ENCODE measurements at regions not wholly inside any gene's neighbourhood (a gene's known extent, or its start where the extent isn't known, plus 50 kb on each side); places are given as distances from the start of the nearest gene placed in this dataset.

DNA sequence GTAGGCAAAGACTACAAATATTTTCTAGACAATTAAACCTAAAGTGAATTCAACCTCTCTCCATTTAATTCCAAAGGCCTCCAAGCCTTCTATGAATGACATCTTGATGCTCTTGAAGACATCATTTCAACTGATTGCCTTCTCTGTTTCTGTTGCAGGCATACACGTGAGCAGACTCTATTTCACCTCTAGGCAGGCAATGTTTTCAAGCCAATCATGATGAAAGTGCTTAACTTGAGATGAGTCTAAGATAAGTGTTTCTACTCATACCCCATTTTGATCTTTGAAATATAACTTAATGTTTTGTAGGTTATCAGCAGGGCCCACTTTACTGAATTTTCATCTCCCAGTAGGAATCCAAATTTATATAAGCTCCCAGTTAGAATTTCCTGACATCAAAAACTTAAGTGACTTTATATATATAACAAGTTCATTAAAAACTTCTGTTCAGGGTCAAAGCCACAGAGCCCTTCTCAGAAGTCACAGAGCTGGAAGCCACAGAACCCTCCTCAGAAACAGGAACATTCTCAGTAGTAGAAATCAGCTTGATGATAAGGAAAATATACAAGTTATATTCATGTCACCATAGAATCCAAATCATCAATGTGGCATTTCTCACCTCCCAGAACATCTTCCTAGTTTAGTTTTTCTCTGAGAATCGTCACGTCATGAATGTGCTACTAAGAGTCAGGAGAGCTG, 108.5 kb downstream of the PHLDA1 start:
- TF ChIP-seq, protein P1, sequence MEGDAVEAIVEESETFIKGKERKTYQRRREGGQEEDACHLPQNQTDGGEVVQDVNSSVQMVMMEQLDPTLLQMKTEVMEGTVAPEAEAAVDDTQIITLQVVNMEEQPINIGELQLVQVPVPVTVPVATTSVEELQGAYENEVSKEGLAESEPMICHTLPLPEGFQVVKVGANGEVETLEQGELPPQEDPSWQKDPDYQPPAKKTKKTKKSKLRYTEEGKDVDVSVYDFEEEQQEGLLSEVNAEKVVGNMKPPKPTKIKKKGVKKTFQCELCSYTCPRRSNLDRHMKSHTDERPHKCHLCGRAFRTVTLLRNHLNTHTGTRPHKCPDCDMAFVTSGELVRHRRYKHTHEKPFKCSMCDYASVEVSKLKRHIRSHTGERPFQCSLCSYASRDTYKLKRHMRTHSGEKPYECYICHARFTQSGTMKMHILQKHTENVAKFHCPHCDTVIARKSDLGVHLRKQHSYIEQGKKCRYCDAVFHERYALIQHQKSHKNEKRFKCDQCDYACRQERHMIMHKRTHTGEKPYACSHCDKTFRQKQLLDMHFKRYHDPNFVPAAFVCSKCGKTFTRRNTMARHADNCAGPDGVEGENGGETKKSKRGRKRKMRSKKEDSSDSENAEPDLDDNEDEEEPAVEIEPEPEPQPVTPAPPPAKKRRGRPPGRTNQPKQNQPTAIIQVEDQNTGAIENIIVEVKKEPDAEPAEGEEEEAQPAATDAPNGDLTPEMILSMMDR (IDR thresholded peaks at IDR 0.05; ENCODE audit: low read depth, low read length, missing input control): no peak
- TF ChIP-seq RAD21 (IDR thresholded peaks at IDR 0.05) (no peak), GABPA (IDR thresholded peaks at IDR 0.05 in 1 of 2, conservative IDR thresholded peaks at IDR 0.05 in 1 of 2) (no peak), FOXA2 (IDR thresholded peaks at IDR 0.05) (no peak), SP1 (IDR thresholded peaks at IDR 0.05) (no peak)
- TF ChIP-seq, protein P2, sequence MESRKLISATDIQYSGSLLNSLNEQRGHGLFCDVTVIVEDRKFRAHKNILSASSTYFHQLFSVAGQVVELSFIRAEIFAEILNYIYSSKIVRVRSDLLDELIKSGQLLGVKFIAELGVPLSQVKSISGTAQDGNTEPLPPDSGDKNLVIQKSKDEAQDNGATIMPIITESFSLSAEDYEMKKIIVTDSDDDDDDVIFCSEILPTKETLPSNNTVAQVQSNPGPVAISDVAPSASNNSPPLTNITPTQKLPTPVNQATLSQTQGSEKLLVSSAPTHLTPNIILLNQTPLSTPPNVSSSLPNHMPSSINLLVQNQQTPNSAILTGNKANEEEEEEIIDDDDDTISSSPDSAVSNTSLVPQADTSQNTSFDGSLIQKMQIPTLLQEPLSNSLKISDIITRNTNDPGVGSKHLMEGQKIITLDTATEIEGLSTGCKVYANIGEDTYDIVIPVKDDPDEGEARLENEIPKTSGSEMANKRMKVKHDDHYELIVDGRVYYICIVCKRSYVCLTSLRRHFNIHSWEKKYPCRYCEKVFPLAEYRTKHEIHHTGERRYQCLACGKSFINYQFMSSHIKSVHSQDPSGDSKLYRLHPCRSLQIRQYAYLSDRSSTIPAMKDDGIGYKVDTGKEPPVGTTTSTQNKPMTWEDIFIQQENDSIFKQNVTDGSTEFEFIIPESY (IDR thresholded peaks at IDR 0.05): no peak

Measured in liver (tissue), 3 donors.